K562 (cell line): ENCODE measurements at regions not wholly inside any gene's neighbourhood (a gene's known extent, or its start where the extent isn't known, plus 50 kb on each side); places are given as distances from the start of the nearest gene placed in this dataset.

Experiments used
- C11orf30 ChIP-seq: fragments of 450-650 bp; IDR thresholded peaks from 2 replicates; pipeline ENCODE4 v1.6.1; 2016; ENCODE audit warnings: low read depth, mild to moderate bottlenecking
- EGR1 ChIP-seq: fragments of 450-650 bp; conservative IDR thresholded peaks from 2 replicates; pipeline ENCODE4 v1.6.1; 2017; ENCODE audit warnings: mild to moderate bottlenecking
- ELF4 ChIP-seq: fragments of 450-650 bp; formaldehyde crosslinking; IDR thresholded peaks from 2 replicates; pipeline ENCODE4 v1.4.0; 2022; ENCODE audit warnings: missing genetic modification characterization
- FOXO4 ChIP-seq: fragments of 450-650 bp; formaldehyde crosslinking; IDR thresholded peaks from 2 replicates; pipeline ENCODE4 v1.4.0; 2020; ENCODE audit warnings: mild to moderate bottlenecking, moderate library complexity
- GTF2A2 ChIP-seq: IDR thresholded peaks from 2 replicates; pipeline ENCODE4 v1.6.1; 2016; ENCODE audit warnings: mild to moderate bottlenecking, missing genetic modification characterization, missing compliant biosample characterization
- HNRNPL ChIP-seq: fragments of 200-400 bp; formaldehyde crosslinking; IDR thresholded peaks from 2 replicates; pipeline ENCODE4 v1.6.1; 2017; ENCODE audit warnings: low read depth, mild to moderate bottlenecking, low read length
- NR3C1 ChIP-seq: sonication (generic); formaldehyde crosslinking; IDR thresholded peaks from 2 replicates; pipeline ENCODE4 v1.8.1; 2022; ENCODE audit warnings: missing genetic modification reagents
- SRF ChIP-seq, 2 experiments: fragments of 250-450, 450-650 bp in 1 of 2; sonication (Bioruptor Pico) in 1 of 2; sonication (generic) in 1 of 2; formaldehyde crosslinking; IDR thresholded peaks; 2 replicates each; pipeline versions ENCODE4 v1.5.0 to v1.5.1; 2020 to 2022; ENCODE audit warnings: mild to moderate bottlenecking in 1 of 2, missing genetic modification reagents in 1 of 2
- ZNF316 ChIP-seq: fragments of 450-650 bp; IDR thresholded peaks from 2 replicates; pipeline ENCODE4 v1.6.1; 2016
- ZNF512 ChIP-seq: IDR thresholded peaks from 2 replicates; pipeline ENCODE4 v1.6.1; 2016; ENCODE audit warnings: missing genetic modification characterization, missing compliant biosample characterization
- ZNF589 ChIP-seq: fragments of 200-800 bp; sonication (Bioruptor generic); IDR thresholded peaks from 2 replicates; pipeline ENCODE4 v1.6.1; 2016; ENCODE audit warnings: low read depth, missing genetic modification characterization, missing compliant biosample characterization
- TF ChIP-seq, protein P1 (sequence below), 3 experiments: IDR thresholded peaks in 2 of 3; conservative IDR thresholded peaks in 1 of 3; 2 replicates each; pipeline ENCODE4 v1.5.1; 2011 to 2012; ENCODE audit warnings: low read length in 3 of 3, mild to moderate bottlenecking in 3 of 3, control low read depth in 2 of 3, improper control_type of control experiment in 1 of 3, inconsistent platforms in 1 of 3, low read depth in 1 of 3, mixed read lengths in 1 of 3, moderate library complexity in 1 of 3; ENCODE audit not compliant: insufficient read depth in 2 of 3

DNA sequence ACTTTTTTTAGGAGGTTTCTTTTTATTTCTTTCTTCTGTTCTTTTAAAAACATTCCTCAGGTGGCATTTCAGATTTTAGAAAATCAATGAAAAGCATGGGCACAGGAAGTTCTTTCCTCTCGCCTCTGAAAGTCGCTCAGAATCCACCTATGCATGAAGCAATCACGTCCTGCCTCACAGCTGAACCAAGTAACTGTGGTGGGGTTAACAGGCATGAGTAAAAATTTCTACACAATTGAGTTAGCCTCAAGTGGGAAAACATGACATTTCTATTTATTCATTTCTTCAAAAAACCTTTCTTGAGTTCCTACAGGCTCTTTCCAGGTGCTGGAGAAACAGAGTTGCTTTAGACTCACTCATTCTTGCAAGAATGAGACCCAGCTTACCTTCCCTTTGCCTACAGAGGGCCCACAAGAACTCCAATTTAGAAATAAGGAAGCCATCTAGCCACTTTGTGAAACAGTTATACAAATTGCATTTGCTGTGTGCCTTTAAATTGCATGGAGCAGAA lies 508.9 kb upstream of the PKN2 start:
- TF ChIP-seq HNRNPL (no peak), ZNF512 (tag) (no peak), ZNF589 (no peak), FOXO4 (CRISPR knock-in tag) (no peak), ELF4 (CRISPR knock-in tag) (no peak), GTF2A2 (tag) (no peak), NR3C1 (CRISPR knock-in tag) (no peak), EGR1 (no peak), C11orf30 (no peak), SRF (CRISPR knock-in tag; IDR thresholded peaks at IDR 0.05) (no peak), ZNF316 (no peak)
- TF ChIP-seq, protein P1, sequence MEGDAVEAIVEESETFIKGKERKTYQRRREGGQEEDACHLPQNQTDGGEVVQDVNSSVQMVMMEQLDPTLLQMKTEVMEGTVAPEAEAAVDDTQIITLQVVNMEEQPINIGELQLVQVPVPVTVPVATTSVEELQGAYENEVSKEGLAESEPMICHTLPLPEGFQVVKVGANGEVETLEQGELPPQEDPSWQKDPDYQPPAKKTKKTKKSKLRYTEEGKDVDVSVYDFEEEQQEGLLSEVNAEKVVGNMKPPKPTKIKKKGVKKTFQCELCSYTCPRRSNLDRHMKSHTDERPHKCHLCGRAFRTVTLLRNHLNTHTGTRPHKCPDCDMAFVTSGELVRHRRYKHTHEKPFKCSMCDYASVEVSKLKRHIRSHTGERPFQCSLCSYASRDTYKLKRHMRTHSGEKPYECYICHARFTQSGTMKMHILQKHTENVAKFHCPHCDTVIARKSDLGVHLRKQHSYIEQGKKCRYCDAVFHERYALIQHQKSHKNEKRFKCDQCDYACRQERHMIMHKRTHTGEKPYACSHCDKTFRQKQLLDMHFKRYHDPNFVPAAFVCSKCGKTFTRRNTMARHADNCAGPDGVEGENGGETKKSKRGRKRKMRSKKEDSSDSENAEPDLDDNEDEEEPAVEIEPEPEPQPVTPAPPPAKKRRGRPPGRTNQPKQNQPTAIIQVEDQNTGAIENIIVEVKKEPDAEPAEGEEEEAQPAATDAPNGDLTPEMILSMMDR (IDR thresholded peaks at IDR 0.05 in 2 of 3, conservative IDR thresholded peaks at IDR 0.05 in 1 of 3; ENCODE audit: insufficient read depth in 2 of 3, low read depth in 1 of 3, low read length in 3 of 3) = no peak
